ENCODE measurements at regions not wholly inside any gene's neighbourhood (a gene's known extent, or its start where the extent isn't known, plus 50 kb on each side); places are given as distances from the start of the nearest gene placed in this dataset.

DNA sequence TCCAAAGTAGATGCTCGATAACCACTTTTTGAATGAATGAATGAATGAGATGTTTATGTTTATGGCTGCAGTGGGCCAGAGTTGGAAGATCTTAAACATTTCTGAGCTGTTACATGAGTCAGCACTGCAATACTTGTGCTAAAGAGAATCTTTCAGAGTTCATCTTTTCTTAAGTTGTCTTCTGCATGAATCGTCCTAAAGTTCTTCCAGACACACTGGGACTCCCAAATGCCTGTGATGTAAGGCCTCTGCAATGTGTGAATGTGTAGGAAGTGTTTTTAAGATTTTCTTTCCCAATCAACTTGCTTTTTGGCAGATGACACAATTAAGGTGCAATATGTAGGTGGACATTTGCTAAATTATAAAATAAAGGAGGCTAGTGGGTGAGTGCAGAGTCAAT is 50.3 kb upstream of the TRIM9 start:
- DNase-seq: no peak
- in situ Hi-C loops (cut with HindIII; ENCODE audit: low pct_ligation_motif_present, low pct_unique_long_range_greater_than_20kb, low sequenced_read_pairs): no loop called here

DNA sequence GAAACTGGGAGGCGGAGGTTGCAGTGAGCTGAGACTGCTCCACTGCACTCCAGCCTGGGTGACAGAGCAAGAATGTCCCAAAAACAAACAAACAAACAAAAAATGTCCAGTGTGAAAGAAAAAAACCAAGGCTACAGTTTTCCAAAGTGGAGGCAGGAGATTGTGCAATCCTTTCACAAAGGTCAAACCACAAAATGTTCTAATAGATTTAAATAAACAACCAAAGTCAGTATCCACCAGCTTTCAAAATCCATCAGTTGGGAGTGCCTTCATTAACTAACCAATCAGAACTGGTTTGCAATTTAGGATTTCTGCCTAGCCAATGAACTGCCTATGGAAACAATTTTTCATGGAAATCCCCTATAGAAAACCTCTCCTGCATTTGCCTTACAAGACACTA is 52.3 kb upstream of the TRIM9 start:
- in situ Hi-C loops (cut with HindIII; ENCODE audit: low pct_ligation_motif_present, low pct_unique_long_range_greater_than_20kb, low sequenced_read_pairs): no loop called here
- DNase-seq: no peak

DNA sequence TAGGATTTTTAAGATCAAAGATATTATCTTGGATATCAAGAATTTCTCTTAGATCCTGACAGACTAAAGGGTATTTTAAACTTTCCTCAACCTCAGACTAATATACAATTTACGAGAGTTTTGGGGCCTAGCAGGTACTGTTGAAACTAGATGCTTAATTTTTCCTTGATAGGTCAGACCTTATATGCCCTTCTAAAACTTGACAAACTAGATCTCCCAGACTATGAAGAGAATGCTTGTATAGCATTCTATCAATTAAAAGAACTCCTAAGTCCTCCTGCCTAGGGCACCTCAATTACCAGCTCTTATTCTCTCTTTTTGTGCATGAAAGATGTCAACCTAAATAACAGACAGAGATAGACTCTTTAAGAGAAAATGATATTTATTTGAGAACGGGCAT is 60.4 kb upstream of the TRIM9 start:
- in situ Hi-C loops (cut with HindIII; ENCODE audit: low pct_ligation_motif_present, low pct_unique_long_range_greater_than_20kb, low sequenced_read_pairs): no loop called here
- DNase-seq: no peak

DNA sequence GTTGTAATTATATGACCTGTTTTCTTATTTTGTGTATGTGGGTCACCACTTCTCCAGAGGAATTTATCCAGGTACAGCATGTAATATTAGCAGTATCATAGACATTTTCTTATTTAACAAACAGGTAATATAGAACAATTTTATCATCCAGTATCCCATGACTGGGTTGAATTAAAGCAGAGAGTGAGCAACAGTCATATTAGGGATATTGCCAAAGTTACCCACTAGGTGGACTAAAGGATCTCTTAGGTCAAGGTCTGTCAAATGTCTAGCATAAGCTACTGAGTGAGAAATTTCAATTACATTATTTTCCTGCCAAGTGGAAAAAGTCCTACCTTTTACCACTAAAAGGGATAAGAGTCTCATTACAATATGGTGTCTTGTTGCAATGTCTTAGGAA is 62.1 kb upstream of the TRIM9 start:
- in situ Hi-C loops (cut with HindIII; ENCODE audit: low pct_ligation_motif_present, low pct_unique_long_range_greater_than_20kb, low sequenced_read_pairs): no loop called here
- peak; percentile 27 for DNase-seq

DNA sequence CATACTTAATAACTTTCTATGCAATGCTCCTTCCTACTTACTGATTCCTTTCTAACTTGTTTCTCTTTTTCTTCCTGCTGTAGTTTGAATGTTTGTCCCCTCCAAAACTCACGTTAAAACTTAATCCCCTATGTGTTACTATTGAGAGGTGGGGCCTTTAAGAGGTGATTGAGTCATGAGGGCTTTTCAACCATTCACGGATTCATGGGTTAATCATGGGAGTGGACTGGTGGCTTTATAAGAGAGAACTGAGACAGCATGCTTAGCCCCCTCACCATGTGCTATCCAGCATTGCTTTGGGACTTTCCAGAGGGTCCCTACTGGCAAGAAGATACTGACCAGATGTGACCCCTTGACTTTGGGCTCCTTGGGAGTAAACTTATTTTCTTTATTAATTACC is 66.0 kb upstream of the TRIM9 start:
- DNase-seq: no peak
- in situ Hi-C loops (cut with HindIII; ENCODE audit: low pct_ligation_motif_present, low pct_unique_long_range_greater_than_20kb, low sequenced_read_pairs): no loop called here

DNA sequence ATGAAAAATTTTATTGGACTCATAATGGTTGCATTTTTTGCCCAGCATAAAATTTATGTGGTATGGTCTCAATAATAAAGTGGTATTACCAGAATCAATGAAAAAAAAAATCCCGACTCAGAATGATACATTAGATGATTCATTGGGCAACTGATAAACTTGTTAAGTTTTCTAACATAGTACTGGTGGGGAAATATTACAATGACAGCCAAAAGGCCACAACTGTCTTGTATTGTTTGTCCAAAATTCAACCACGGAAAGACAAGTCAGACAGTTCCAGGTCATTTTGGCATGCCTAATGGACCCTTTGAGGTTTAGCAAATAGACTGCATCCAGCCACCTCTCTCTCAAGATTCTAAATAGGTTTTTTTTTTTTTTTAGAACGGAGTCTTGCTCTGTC is 70.5 kb upstream of the TRIM9 start:
- in situ Hi-C loops (cut with HindIII; ENCODE audit: low pct_ligation_motif_present, low pct_unique_long_range_greater_than_20kb, low sequenced_read_pairs): no loop called here
- DNase-seq: no peak

DNA sequence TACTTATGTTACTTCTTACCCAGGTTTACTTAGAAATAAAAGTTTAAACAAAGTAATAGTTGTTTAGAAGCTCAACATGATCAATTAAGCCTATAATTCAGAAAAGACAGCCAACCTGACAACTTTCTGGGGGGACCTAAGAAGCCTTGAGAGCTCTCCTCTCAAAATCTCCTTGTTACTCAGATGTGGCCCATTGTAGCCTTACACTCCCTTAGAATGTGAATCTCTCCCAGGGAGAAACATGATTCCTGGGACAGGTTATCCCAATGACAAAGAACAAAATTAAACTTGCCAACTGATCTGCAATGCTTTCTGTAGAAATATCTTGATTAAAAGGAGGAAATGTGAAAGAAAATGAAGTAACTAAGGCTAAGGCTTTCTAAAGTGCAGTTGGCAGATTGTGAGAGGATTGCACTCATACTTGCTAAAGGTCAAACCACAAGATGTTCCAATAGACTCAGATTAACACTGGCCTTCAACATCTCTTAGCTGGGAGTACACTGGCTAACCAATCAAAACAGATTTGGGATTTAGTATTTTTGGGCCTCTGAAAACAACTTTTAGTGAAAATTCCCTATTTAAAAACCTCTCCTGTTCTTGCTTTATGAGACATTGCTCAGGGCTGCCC is 72.3 kb upstream of the TMX1 start:
- in situ Hi-C loops (cut with HindIII; ENCODE audit: low pct_ligation_motif_present, low pct_unique_long_range_greater_than_20kb, low sequenced_read_pairs): no loop called here
- no peak for DNase-seq

DNA sequence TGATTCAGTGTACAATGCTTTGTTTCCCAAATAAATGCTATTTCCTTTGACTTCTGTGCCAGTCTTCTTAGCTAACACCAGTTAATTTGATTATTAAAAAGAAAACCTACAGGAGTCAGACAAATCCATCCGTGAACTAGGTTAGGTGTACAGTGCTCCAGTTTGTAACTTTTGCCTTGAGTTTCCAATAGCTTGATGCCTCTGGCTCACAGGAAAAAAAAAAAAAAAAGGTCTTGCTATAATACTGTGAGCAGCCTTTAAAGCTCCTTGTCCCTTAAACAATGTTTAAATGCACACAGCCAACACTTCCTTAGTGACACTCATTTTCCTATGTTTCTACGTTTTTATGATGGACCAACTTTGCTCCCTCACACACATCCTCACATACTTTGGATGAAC is 71.8 kb upstream of the TMX1 start:
- no peak for DNase-seq
- in situ Hi-C loops (cut with HindIII; ENCODE audit: low pct_ligation_motif_present, low pct_unique_long_range_greater_than_20kb, low sequenced_read_pairs): no loop called here

DNA sequence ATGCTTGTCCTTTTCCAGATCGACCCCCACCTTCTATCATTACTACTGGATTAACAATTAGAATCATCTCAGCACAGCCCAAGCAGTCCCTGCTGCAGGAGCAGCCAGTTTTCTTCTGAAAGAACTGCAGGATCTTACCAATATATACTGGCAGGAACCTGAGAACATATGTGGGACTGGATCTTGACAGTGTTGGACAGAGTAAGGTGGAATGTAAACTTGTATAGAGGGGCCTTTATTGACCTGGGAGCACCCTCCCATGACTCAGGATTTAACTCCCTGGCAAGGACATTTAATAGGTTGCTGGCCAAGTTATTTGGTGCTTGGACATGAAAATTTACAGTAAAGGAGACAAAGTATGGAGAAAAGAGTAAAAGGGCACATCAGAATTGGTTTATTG is 66.2 kb upstream of the TMX1 start:
- in situ Hi-C loops (cut with HindIII; ENCODE audit: low pct_ligation_motif_present, low pct_unique_long_range_greater_than_20kb, low sequenced_read_pairs): no loop called here
- no peak for DNase-seq

DNA sequence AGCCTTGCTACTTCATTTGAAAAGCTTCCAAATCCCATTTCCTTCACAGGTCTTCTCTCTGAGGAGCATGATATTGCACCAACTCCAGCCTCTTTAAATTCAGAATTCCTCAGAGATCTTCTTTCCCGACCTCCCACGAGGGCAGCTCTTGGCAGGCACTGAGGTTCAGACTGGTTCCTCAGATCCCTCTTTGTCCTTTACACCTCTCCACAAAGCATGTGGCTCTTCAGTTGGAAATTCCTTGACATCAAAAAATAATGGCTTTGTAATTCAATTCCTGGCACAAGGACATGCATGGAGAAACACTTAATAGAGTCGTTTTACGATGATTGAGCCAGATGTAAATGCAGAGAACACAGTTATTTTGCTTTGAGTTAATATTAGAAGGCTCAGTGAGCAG is 63.2 kb upstream of the TMX1 start:
- DNase-seq: no peak
- in situ Hi-C loops (cut with HindIII; ENCODE audit: low pct_ligation_motif_present, low pct_unique_long_range_greater_than_20kb, low sequenced_read_pairs): no loop called here

DNA sequence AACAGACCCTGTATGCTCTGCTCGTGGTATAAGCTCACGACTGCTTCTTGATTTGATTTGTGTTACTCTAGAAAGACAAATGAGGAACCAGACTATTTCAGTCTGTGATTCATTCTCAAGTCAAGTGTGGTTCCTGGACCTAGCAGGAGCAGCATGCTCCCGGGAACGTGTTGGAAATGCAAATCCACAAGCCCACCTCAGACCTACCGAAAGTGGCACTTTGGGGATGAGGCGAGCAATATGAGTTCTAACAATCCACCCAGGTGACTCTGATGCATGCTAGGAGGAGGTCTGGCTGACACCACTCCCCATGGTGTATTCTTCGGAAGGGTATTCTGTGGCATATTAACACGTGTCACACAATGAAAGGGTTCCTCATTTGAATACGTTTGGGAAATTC is 59.5 kb upstream of the TMX1 start:
- in situ Hi-C loops (cut with HindIII; ENCODE audit: low pct_ligation_motif_present, low pct_unique_long_range_greater_than_20kb, low sequenced_read_pairs): no loop called here

DNA sequence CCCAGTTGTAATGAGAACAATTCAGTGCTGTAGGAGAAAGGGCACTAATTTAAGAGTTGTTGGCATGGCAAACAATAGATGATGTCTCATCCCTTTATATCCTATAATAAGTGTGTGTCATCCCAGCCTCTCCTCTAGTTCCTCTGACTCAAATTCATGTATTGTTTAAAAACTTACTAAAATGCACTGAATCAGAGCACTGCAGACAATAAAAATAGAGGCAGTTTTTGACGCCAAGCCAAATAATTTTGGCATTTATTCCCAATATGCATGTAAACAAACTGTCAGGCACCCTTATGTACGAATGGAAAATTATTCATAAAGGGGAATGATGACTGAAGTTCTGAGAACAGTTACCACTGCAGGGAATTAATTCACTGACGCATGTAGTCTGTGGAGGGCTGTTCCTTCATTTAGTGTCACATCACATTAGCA is 57.9 kb upstream of the TMX1 start:
- no peak for DNase-seq
- in situ Hi-C loops (cut with HindIII; ENCODE audit: low pct_ligation_motif_present, low pct_unique_long_range_greater_than_20kb, low sequenced_read_pairs): no loop called here

More for the DNA sequence above, 59.5 kb upstream of the TMX1 start:
- no peak for DNase-seq

DNA sequence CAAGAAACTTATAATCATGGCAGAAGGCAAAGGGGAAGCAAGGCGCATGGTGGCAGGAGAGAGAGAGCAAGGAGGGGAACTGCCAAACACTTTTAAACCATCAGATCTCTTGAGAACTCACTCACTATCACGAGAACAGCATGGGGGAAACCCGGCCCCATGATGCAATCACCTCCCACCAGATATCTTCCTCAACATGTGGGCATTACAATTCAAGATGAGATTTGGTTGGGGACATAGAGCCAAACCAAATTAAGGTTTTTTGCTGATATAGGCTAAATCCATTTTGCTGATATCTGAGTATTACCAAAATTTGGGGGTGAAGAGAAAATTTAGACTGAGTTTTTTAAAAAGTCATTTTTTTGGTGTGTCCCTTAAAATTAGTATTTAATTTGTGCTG is 54.9 kb upstream of the TMX1 start:
- no peak for DNase-seq
- in situ Hi-C loops (cut with HindIII; ENCODE audit: low pct_ligation_motif_present, low pct_unique_long_range_greater_than_20kb, low sequenced_read_pairs): no loop called here

DNA sequence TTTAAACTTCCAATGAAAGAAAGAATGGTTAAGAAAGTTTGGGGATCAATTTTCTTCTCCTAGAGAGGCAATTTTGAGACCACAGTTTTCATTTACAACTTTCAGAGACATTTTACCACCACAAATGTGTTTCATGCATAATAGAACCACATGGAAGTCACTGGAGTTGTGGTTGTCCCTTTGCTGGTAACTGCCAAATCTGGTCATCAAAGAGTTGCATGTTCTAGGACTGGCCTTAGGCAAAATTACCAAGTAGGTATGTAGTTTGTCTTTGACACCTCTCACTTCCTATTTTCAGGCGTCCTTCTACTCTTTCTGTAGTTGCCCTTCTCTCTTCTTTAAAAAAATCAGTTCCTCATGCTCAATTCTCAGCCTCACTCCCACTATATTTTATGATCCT is 54.3 kb upstream of the TMX1 start:
- DNase-seq: no peak
- in situ Hi-C loops (cut with HindIII; ENCODE audit: low pct_ligation_motif_present, low pct_unique_long_range_greater_than_20kb, low sequenced_read_pairs): no loop called here

DNA sequence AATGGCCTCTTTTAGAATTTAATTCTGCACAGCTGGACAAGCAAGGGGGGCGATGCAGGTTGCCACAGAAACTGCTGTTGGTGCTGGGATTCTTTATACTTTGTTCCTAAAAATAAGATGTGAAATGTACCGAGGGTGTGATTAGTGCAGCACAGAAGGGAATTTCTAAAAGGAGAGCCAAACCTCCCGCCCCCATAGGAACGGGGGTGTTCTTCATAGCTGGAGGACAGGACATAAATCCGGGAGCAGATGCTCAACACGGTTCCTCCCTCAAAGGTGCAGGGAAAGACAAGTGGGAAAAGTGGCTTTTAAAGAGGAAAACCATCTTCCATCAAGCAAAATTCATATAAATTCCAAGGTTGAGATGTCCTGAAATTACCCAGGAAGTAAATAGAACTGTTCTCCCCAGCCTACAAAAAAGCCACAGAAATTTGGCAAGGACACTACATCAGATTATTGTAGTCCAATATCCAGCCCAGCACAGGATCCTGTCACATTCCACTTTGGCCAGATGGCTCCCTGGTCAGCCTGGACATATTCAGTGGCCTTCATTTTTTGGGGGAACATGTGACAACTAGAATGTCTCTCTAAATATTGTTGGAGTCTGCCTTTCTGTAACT is 51.4 kb upstream of the TMX1 start:
- DNase-seq: no peak
- in situ Hi-C loops (cut with HindIII; ENCODE audit: low pct_ligation_motif_present, low pct_unique_long_range_greater_than_20kb, low sequenced_read_pairs): no loop called here

DNA sequence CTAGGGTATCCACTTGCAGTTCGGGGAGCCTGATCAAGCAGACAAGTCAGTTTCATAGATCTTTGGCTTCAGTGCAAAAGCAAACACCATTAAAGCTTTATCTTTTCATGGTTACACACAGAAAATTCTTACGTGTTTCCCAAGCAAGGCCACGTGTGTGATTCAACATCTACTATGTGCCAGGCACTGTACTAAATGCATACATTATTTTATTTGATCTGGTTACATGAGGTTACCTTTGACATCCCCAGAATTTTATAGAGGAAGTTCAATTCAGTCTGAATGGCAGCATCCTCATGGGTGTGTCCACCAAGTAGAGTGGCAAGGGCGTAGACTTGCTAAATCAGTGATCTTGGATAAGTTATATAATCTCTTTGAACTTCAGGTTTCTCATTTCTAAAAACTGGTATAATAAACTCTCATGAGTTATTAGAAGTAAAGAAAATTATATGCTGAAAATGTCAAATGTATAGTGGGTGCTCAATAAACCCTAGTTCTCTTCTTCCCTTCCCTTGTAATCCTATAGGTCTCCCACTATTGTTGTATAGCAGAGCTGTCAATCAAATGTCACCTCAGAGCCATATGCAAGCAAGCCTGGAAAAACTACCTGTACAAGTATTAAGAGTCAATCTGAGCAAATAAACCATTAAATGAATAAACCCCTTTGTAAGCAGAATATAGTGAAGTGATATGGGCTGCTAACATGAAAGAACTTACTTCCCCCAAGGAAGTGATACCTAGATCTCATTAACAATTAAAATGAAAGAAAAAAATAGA is 50.3 kb upstream of the TMX1 start:
- no peak for DNase-seq
- in situ Hi-C loops (cut with HindIII; ENCODE audit: low pct_ligation_motif_present, low pct_unique_long_range_greater_than_20kb, low sequenced_read_pairs): no loop called here
